Vagina (tissue), 2 donors: ENCODE measurements at regions not wholly inside any gene's neighbourhood (a gene's known extent, or its start where the extent isn't known, plus 50 kb on each side); places are given as distances from the start of the nearest gene placed in this dataset.

Experiments used
- DNase-seq, 2 donors: peaks; one replicate each; pipeline ENCODE4 v3.0.0-alpha.2; 2017; ENCODE audit errors: extremely low spot score in 2 of 2
- H3K27ac ChIP-seq: fragments of 200-600 bp; sonication (generic); one replicate; pipeline ENCODE4 v1.5.1; 2019
- H3K27me3 ChIP-seq: fragments of 200-600 bp; sonication (generic); one replicate; pipeline ENCODE4 v1.5.1; 2019
- H3K36me3 ChIP-seq, 2 donors: fragments of 200-600 bp; sonication (generic); one replicate each; pipeline ENCODE4 v1.5.1; 2017 to 2019
- H3K4me1 ChIP-seq: fragments of 200-600 bp; sonication (generic); one replicate; pipeline ENCODE4 v1.5.1; 2019
- H3K4me3 ChIP-seq, 2 donors: fragments of 200-600 bp; sonication (generic); 1 replicate in 1 of 2; 2 replicates in 1 of 2; pipeline ENCODE4 v1.5.1; 2016 to 2019
- H3K9me3 ChIP-seq: fragments of 200-600 bp; sonication (generic); one replicate; pipeline ENCODE4 v1.5.1; 2019
- CTCF ChIP-seq, 3 experiments: fragments of 450-650 bp in 2 of 3; fragments of 200-600 bp in 1 of 3; sonication (generic) in 1 of 3; IDR thresholded peaks; one replicate each; pipeline ENCODE4 v1.5.1; 2017 to 2019; ENCODE audit warnings: antibody characterized with exemption in 3 of 3, mild to moderate bottlenecking in 2 of 3, moderate library complexity in 2 of 3
- POLR2A ChIP-seq, 2 donors: fragments of 450-650 bp; IDR thresholded peaks; one replicate each; pipeline ENCODE4 v1.6.1; 2017; ENCODE audit warnings: antibody characterized with exemption in 2 of 2, mild to moderate bottlenecking in 2 of 2, moderate library complexity in 2 of 2
- POLR2AphosphoS5 ChIP-seq, 2 donors: sonication (generic); formaldehyde crosslinking; IDR thresholded peaks; one replicate each; pipeline ENCODE4 v1.9.0; 2017; ENCODE audit warnings: antibody characterized with exemption in 2 of 2, mild to moderate bottlenecking in 2 of 2, low read depth in 1 of 2; ENCODE audit not compliant: insufficient read depth in 1 of 2
- intact Hi-C: fragments of 100-400 bp; cut with DNase I; formaldehyde crosslinking; loops from one replicate; pipeline ENCODE4 v1.15.1; 2023

- H3K9me3 ChIP-seq = no peaks in the 10 kb centered on the region
- DNase-seq = no peak
- intact Hi-C loops = no loop called here
- H3K27ac ChIP-seq = no peak overlapping the region
- H3K27me3 ChIP-seq = no peaks in the 10 kb centered on the region
- no peak overlapping the region for H3K4me3 ChIP-seq
- no peaks in the 10 kb centered on the region for H3K36me3 ChIP-seq
- no peak for TF ChIP-seq CTCF (IDR thresholded peaks at IDR 0.05)
- H3K4me1 ChIP-seq = no peaks in the 10 kb centered on the region
These were observed 385.6 kb upstream of the NPVF start for GRCh38 chr7:25613912-25614311.

GRCh38 chr7:25614415-25614814, 386.1 kb upstream of the NPVF start:
- no peak for TF ChIP-seq CTCF (IDR thresholded peaks at IDR 0.05)
- no peak for TF ChIP-seq POLR2A (IDR thresholded peaks at IDR 0.05)
- no peak for TF ChIP-seq POLR2AphosphoS5 (IDR thresholded peaks at IDR 0.05; ENCODE audit: insufficient read depth in 1 of 2, low read depth in 1 of 2)
- Histone ChIP-seq H3K9me3 (no peaks in the 10 kb centered on the region), H3K27me3 (no peaks in the 10 kb centered on the region), H3K27ac (no peak overlapping the region), H3K4me1 (no peaks in the 10 kb centered on the region), H3K36me3 (no peaks in the 10 kb centered on the region), H3K4me3 (no peak overlapping the region)
- intact Hi-C loops = no loop called here
- no peak for DNase-seq

- TF ChIP-seq POLR2AphosphoS5 (IDR thresholded peaks at IDR 0.05; ENCODE audit: insufficient read depth in 1 of 2, low read depth in 1 of 2) (no peak), CTCF (IDR thresholded peaks at IDR 0.05) (no peak), POLR2A (IDR thresholded peaks at IDR 0.05) (no peak)
- no peaks in the 10 kb centered on the region for H3K9me3 ChIP-seq
- no peak overlapping the region for H3K27ac ChIP-seq
- intact Hi-C loops = no loop called here
- DNase-seq = no peak
- H3K27me3 ChIP-seq = no peaks in the 10 kb centered on the region
- no peaks in the 10 kb centered on the region for H3K36me3 ChIP-seq
- H3K4me3 ChIP-seq = no peak overlapping the region
- H3K4me1 ChIP-seq = no peaks in the 10 kb centered on the region
These were observed 386.7 kb upstream of the NPVF start for GRCh38 chr7:25615003-25615402.

- no peaks in the 10 kb centered on the region for H3K36me3 ChIP-seq
- no peak overlapping the region for H3K4me3 ChIP-seq
- peaks cover 2% of the 10 kb centered on the region for H3K4me1 ChIP-seq
- no peaks in the 10 kb centered on the region for H3K9me3 ChIP-seq
- H3K27me3 ChIP-seq = no peaks in the 10 kb centered on the region
- intact Hi-C loops = no loop called here
- no peak for TF ChIP-seq POLR2A (IDR thresholded peaks at IDR 0.05)
- TF ChIP-seq CTCF (IDR thresholded peaks at IDR 0.05) = no peak
- no peak for TF ChIP-seq POLR2AphosphoS5 (IDR thresholded peaks at IDR 0.05; ENCODE audit: insufficient read depth in 1 of 2, low read depth in 1 of 2)
- no peak for DNase-seq
- H3K27ac ChIP-seq = no peak overlapping the region
These were observed 387.3 kb upstream of the NPVF start for GRCh38 chr7:25615593-25615992.

GRCh38 chr7:25617214-25617613, 388.9 kb upstream of the NPVF start:
- intact Hi-C loops = no loop called here
- DNase-seq = no peak
- H3K27me3 ChIP-seq = no peaks in the 10 kb centered on the region
- no peaks in the 10 kb centered on the region for H3K9me3 ChIP-seq
- TF ChIP-seq POLR2AphosphoS5 (IDR thresholded peaks at IDR 0.05; ENCODE audit: insufficient read depth in 1 of 2, low read depth in 1 of 2) (no peak), POLR2A (IDR thresholded peaks at IDR 0.05) (no peak), CTCF (IDR thresholded peaks at IDR 0.05) (no peak)
- peaks cover 5% of the 10 kb centered on the region for H3K4me1 ChIP-seq
- H3K36me3 ChIP-seq = no peaks in the 10 kb centered on the region
- H3K27ac ChIP-seq = no peak overlapping the region
- H3K4me3 ChIP-seq = no peak overlapping the region
